Fibroblast of lung (primary cell): ENCODE measurements at regions not wholly inside any gene's neighbourhood (a gene's known extent, or its start where the extent isn't known, plus 50 kb on each side); places are given as distances from the start of the nearest gene placed in this dataset.

Experiments used
- DNase-seq, 2 donors: peaks; one replicate each; pipeline versions ENCODE4 v3.0.0 to v3.0.0-alpha.2; 2010; ENCODE audit warnings: low read depth in 2 of 2
- H2AFZ ChIP-seq: 2 replicates; pipeline ENCODE4 v1.5.1; 2012; ENCODE audit warnings: low read length, control low read depth, inconsistent platforms
- H3K27ac ChIP-seq: 2 replicates; pipeline ENCODE4 v1.5.1; 2011; ENCODE audit warnings: low read length, control low read depth; ENCODE audit not compliant: insufficient read depth
- H3K27me3 ChIP-seq: 2 replicates; pipeline ENCODE4 v1.5.1; 2011; ENCODE audit warnings: mild to moderate bottlenecking, low read length; ENCODE audit not compliant: control insufficient read depth, insufficient read depth
- H3K36me3 ChIP-seq: 2 replicates; pipeline ENCODE4 v1.5.1; 2011; ENCODE audit warnings: low read length; ENCODE audit not compliant: control insufficient read depth, insufficient read depth
- H3K4me1 ChIP-seq: 2 replicates; pipeline ENCODE4 v1.5.1; 2011; ENCODE audit warnings: low read length; ENCODE audit not compliant: control insufficient read depth, insufficient read depth; ENCODE audit errors: extremely low read depth
- H3K4me2 ChIP-seq: 2 replicates; pipeline ENCODE4 v1.5.1; 2011; ENCODE audit warnings: low read length, control low read depth; ENCODE audit not compliant: insufficient read depth; ENCODE audit errors: extremely low read depth
- H3K4me3 ChIP-seq, 4 experiments: fragments of 200-600 bp in 1 of 4; sonication (generic) in 1 of 4; replicated peaks in 1 of 4; 2 replicates each; pipeline ENCODE4 v1.5.1; 2011 to 2016; ENCODE audit warnings: low read length in 4 of 4, low read depth in 3 of 4, mild to moderate bottlenecking in 3 of 4, control low read depth in 2 of 4, inconsistent platforms in 1 of 4, mixed read lengths in 1 of 4; ENCODE audit not compliant: insufficient read depth in 1 of 4; ENCODE audit errors: control extremely low read depth in 1 of 4
- H3K79me2 ChIP-seq: 2 replicates; pipeline ENCODE4 v1.5.1; 2012; ENCODE audit warnings: mild to moderate bottlenecking, low read length, inconsistent platforms; ENCODE audit not compliant: control insufficient read depth, insufficient read depth
- H3K9ac ChIP-seq: 2 replicates; pipeline ENCODE4 v1.5.1; 2011; ENCODE audit warnings: mild to moderate bottlenecking, low read length, control low read depth; ENCODE audit not compliant: insufficient read depth
- H3K9me3 ChIP-seq: 2 replicates; pipeline ENCODE4 v1.5.1; 2012; ENCODE audit warnings: low read depth, low read length; ENCODE audit not compliant: control insufficient read depth, insufficient read depth
- H4K20me1 ChIP-seq: 2 replicates; pipeline ENCODE4 v1.5.1; 2011; ENCODE audit warnings: low read length; ENCODE audit not compliant: control insufficient read depth, insufficient read depth; ENCODE audit errors: extremely low read depth
- CTCF ChIP-seq, 2 donors: IDR thresholded peaks in 1 of 2; conservative IDR thresholded peaks in 1 of 2; 1 replicate in 1 of 2; 2 replicates in 1 of 2; pipeline ENCODE4 v1.5.1; 2011 to 2012; ENCODE audit warnings: low read length in 2 of 2, control low read depth in 1 of 2, inconsistent platforms in 1 of 2, low read depth in 1 of 2, mild to moderate bottlenecking in 1 of 2
- EZH2 ChIP-seq: IDR thresholded peaks from 2 replicates; pipeline ENCODE4 v1.5.1; 2012; ENCODE audit warnings: low read length, control low read depth, mild to moderate bottlenecking; ENCODE audit errors: missing control alignments

GRCh38 chr17:73757420-73757819 is 113.2 kb upstream of the SDK2 start:
- no peaks in the 10 kb centered on the region for H3K9me3 ChIP-seq
- H3K4me1 ChIP-seq = no peaks in the 10 kb centered on the region
- no peak overlapping the region for H3K4me3 ChIP-seq
- DNase-seq = no peak
- no peaks in the 10 kb centered on the region for H3K27me3 ChIP-seq
- H4K20me1 ChIP-seq = no peaks in the 10 kb centered on the region
- TF ChIP-seq CTCF (conservative IDR thresholded peaks at IDR 0.05 in 1 of 2, IDR thresholded peaks at IDR 0.05 in 1 of 2; ENCODE audit: low read depth in 1 of 2, low read length in 2 of 2) = no peak
- no peak for TF ChIP-seq EZH2
- no peak overlapping the region for H3K9ac ChIP-seq
- H3K36me3 ChIP-seq = no peaks in the 10 kb centered on the region
- no peak overlapping the region for H2AFZ ChIP-seq
- no peak overlapping the region for H3K4me2 ChIP-seq
- no peak overlapping the region for H3K27ac ChIP-seq
- H3K79me2 ChIP-seq = no peaks in the 10 kb centered on the region

- no peaks in the 10 kb centered on the region for H3K79me2 ChIP-seq
Measured at GRCh38 chr17:73758245-73758644, 114.0 kb upstream of the SDK2 start.

GRCh38 chr17:73759324-73759723 is 115.1 kb upstream of the SDK2 start:
- no peaks in the 10 kb centered on the region for H3K4me1 ChIP-seq
- H3K4me3 ChIP-seq = no peak overlapping the region
- no peaks in the 10 kb centered on the region for H3K36me3 ChIP-seq
- no peaks in the 10 kb centered on the region for H3K27me3 ChIP-seq
- no peak overlapping the region for H3K4me2 ChIP-seq
- H4K20me1 ChIP-seq = no peaks in the 10 kb centered on the region
- TF ChIP-seq CTCF (conservative IDR thresholded peaks at IDR 0.05 in 1 of 2, IDR thresholded peaks at IDR 0.05 in 1 of 2; ENCODE audit: low read depth in 1 of 2, low read length in 2 of 2) (no peak), EZH2 (no peak)
- H2AFZ ChIP-seq = no peak overlapping the region
- no peak overlapping the region for H3K27ac ChIP-seq
- DNase-seq = no peak
- no peaks in the 10 kb centered on the region for H3K79me2 ChIP-seq
- no peaks in the 10 kb centered on the region for H3K9me3 ChIP-seq
- no peak overlapping the region for H3K9ac ChIP-seq

More at GRCh38 chr17:73758245-73758644, 114.0 kb upstream of the SDK2 start:
- no peak for DNase-seq
- no peak overlapping the region for H3K4me3 ChIP-seq
- no peaks in the 10 kb centered on the region for H4K20me1 ChIP-seq
- no peaks in the 10 kb centered on the region for H3K9me3 ChIP-seq
- no peak overlapping the region for H3K4me2 ChIP-seq
- no peak overlapping the region for H3K9ac ChIP-seq
- no peak for TF ChIP-seq EZH2
- H3K4me1 ChIP-seq = no peaks in the 10 kb centered on the region
- H2AFZ ChIP-seq = no peak overlapping the region
- H3K36me3 ChIP-seq = no peaks in the 10 kb centered on the region
- no peaks in the 10 kb centered on the region for H3K27me3 ChIP-seq
- no peak overlapping the region for H3K27ac ChIP-seq
